H1 (cell line): ENCODE measurements at regions not wholly inside any gene's neighbourhood (a gene's known extent, or its start where the extent isn't known, plus 50 kb on each side); places are given as distances from the start of the nearest gene placed in this dataset.

Source experiments
- CTCF ChIA-PET: fragments of 300-600 bp; sonication (Branson Sonifier 250); formaldehyde crosslinking; loops from one replicate; lab custom pipeline; 2021; ENCODE audit not compliant: partially characterized antibody; lab: Charles Lee
- POLR2A ChIA-PET: fragments of 300-600 bp; sonication (Branson Sonifier 250); formaldehyde crosslinking; loops from one replicate; lab custom pipeline; 2021; ENCODE audit warnings: inconsistent platforms; ENCODE audit not compliant: partially characterized antibody; lab: Charles Lee
- DNase-seq, 2 experiments: peaks; one replicate each; pipeline versions ENCODE4 v3.0.0 to v3.0.0-alpha.2; 2010 to 2022; ENCODE audit warnings: low spot score in 2 of 2, low read depth in 1 of 2, mixed read lengths in 1 of 2
- FAIRE-seq: peaks from 2 replicates; lab custom pipeline; 2011; peaks lifted over from hg19 to GRCh38; lab: Jason Lieb, UNC
- H2AFZ ChIP-seq: 2 replicates; pipeline ENCODE4 v1.8.1; 2012; ENCODE audit warnings: low read length, inconsistent platforms
- H2AK5ac ChIP-seq: 2 replicates; pipeline ENCODE4 v1.6.1; 2013; ENCODE audit warnings: low read depth, low read length
- H2BK120ac ChIP-seq: replicated peaks from 2 replicates; pipeline ENCODE3; 2013; ENCODE audit warnings: low read depth, low read length, inconsistent platforms
- H2BK12ac ChIP-seq: 2 replicates; pipeline ENCODE4 v1.6.1; 2013; ENCODE audit warnings: low read depth, low read length
- H2BK15ac ChIP-seq: 2 replicates; pipeline ENCODE4 v1.6.1; 2013; ENCODE audit warnings: low read length
- H2BK20ac ChIP-seq: 2 replicates; pipeline ENCODE4 v1.6.1; 2013; ENCODE audit warnings: low read length
- H2BK5ac ChIP-seq: 2 replicates; pipeline ENCODE4 v1.6.1; 2013; ENCODE audit warnings: low read depth, low read length
- H3K14ac ChIP-seq: 2 replicates; pipeline ENCODE4 v1.6.1; 2013; ENCODE audit warnings: inconsistent platforms; ENCODE audit not compliant: insufficient read length
- H3K18ac ChIP-seq: 2 replicates; pipeline ENCODE4 v1.6.1; 2013; ENCODE audit warnings: low read length; ENCODE audit errors: extremely low read depth
- H3K23ac ChIP-seq: 2 replicates; pipeline ENCODE4 v1.6.1; 2013; ENCODE audit warnings: inconsistent platforms; ENCODE audit not compliant: insufficient read length
- H3K23me2 ChIP-seq: 2 replicates; pipeline ENCODE4 v1.6.1; 2013; ENCODE audit warnings: low read depth, low read length
- H3K27ac ChIP-seq: 2 replicates; pipeline ENCODE4 v1.6.1; 2011; ENCODE audit warnings: low read depth, low read length, inconsistent platforms
- H3K27me3 ChIP-seq, 4 experiments: replicated peaks in 1 of 4; 1 replicate in 1 of 4; 2 replicates in 3 of 4; pipeline versions ENCODE4 v1.6.1 to v1.8.1; 2011 to 2013; ENCODE audit warnings: low read length in 3 of 4, mild to moderate bottlenecking in 3 of 4, inconsistent platforms in 2 of 4, mixed read lengths in 2 of 4, moderate library complexity in 1 of 4; ENCODE audit not compliant: control insufficient read depth in 3 of 4, insufficient read depth in 3 of 4; ENCODE audit errors: extremely low read depth in 1 of 4
- H3K36me3 ChIP-seq, 4 experiments: 2 replicates each; pipeline versions ENCODE4 v1.6.1 to v1.8.1; 2011 to 2013; ENCODE audit warnings: mild to moderate bottlenecking in 4 of 4, low read length in 3 of 4, moderate library complexity in 2 of 4, control low read depth in 1 of 4, inconsistent platforms in 1 of 4; ENCODE audit not compliant: insufficient read depth in 4 of 4, control insufficient read depth in 2 of 4
- H3K4ac ChIP-seq: replicated peaks from 2 replicates; pipeline ENCODE3; 2013; ENCODE audit warnings: low read length, low read depth, mixed read lengths, inconsistent platforms; ENCODE audit not compliant: insufficient read length
- H3K4me1 ChIP-seq, 4 experiments: replicated peaks in 1 of 4; 1 replicate in 1 of 4; 2 replicates in 3 of 4; pipeline versions ENCODE4 v1.6.1 to v1.8.1; 2011 to 2013; ENCODE audit warnings: low read length in 3 of 4, inconsistent platforms in 2 of 4, mixed read lengths in 1 of 4; ENCODE audit not compliant: insufficient read depth in 4 of 4, control insufficient read depth in 3 of 4
- H3K4me2 ChIP-seq, 2 experiments: 2 replicates each; pipeline versions ENCODE4 v1.6.1 to v1.8.1; 2011 to 2013; ENCODE audit warnings: low read depth in 2 of 2, low read length in 2 of 2, control low read depth in 1 of 2, inconsistent platforms in 1 of 2, mild to moderate bottlenecking in 1 of 2; ENCODE audit not compliant: insufficient read depth in 1 of 2
- H3K4me3 ChIP-seq, 4 experiments: fragments of 200-600, 300-600 bp in 1 of 4; sonication (generic), shearing (Covaris generic), sonication (Bioruptor Twin) in 1 of 4; 2 replicates each; pipeline versions ENCODE4 v1.5.1 to v1.8.1; 2011 to 2016; ENCODE audit warnings: low read length in 4 of 4, low read depth in 3 of 4, control low read depth in 2 of 4, inconsistent platforms in 2 of 4, mild to moderate bottlenecking in 2 of 4, mixed read lengths in 1 of 4, moderate library complexity in 1 of 4; ENCODE audit not compliant: insufficient read depth in 2 of 4; ENCODE audit errors: extremely low read depth in 1 of 4
- H3K56ac ChIP-seq: replicated peaks from 2 replicates; pipeline ENCODE3; 2013; ENCODE audit warnings: low read depth, mild to moderate bottlenecking, mixed read lengths, low read length, inconsistent platforms; ENCODE audit not compliant: insufficient read length
- H3K79me1 ChIP-seq: 2 replicates; pipeline ENCODE4 v1.6.1; 2013; ENCODE audit warnings: low read depth, low read length, control low read depth
- H3K79me2 ChIP-seq, 2 experiments: 2 replicates each; pipeline versions ENCODE4 v1.6.1 to v1.8.1; 2012 to 2013; ENCODE audit warnings: low read length in 2 of 2, mild to moderate bottlenecking in 2 of 2, inconsistent platforms in 1 of 2; ENCODE audit not compliant: insufficient read depth in 2 of 2, control insufficient read depth in 1 of 2
- H3K9ac ChIP-seq, 4 experiments: replicated peaks in 1 of 4; 1 replicate in 1 of 4; 2 replicates in 3 of 4; pipeline versions ENCODE4 v1.6.1 to v1.8.1; 2011 to 2013; ENCODE audit warnings: low read depth in 3 of 4, low read length in 3 of 4, control low read depth in 2 of 4, mild to moderate bottlenecking in 2 of 4, moderate library complexity in 2 of 4, inconsistent platforms in 1 of 4; ENCODE audit errors: extremely low read depth in 1 of 4
- H3K9me3 ChIP-seq, 2 experiments: 2 replicates each; pipeline versions ENCODE4 v1.6.1 to v1.8.1; 2012 to 2013; ENCODE audit warnings: mild to moderate bottlenecking in 2 of 2, moderate library complexity in 2 of 2, control low read depth in 1 of 2, inconsistent platforms in 1 of 2, low read depth in 1 of 2, low read length in 1 of 2, mixed read lengths in 1 of 2; ENCODE audit not compliant: insufficient read depth in 2 of 2
- H4K20me1 ChIP-seq, 2 experiments: replicated peaks in 1 of 2; 2 replicates each; pipeline versions ENCODE3 to v1.8.1; 2011 to 2013; ENCODE audit warnings: inconsistent platforms in 2 of 2, low read length in 2 of 2, mild to moderate bottlenecking in 1 of 2; ENCODE audit not compliant: insufficient read depth in 2 of 2, control insufficient read depth in 1 of 2
- H4K5ac ChIP-seq: 2 replicates; pipeline ENCODE4 v1.6.1; 2013; ENCODE audit warnings: low read length, low read depth, mixed read lengths, inconsistent platforms; ENCODE audit not compliant: insufficient read length
- H4K8ac ChIP-seq: 2 replicates; pipeline ENCODE4 v1.8.0; 2013; ENCODE audit warnings: mild to moderate bottlenecking, moderate library complexity, low read length, inconsistent platforms; ENCODE audit not compliant: insufficient read depth; ENCODE audit errors: extremely low read depth
- H4K91ac ChIP-seq: replicated peaks from 2 replicates; pipeline ENCODE3; 2013; ENCODE audit warnings: low read length, mixed read lengths, inconsistent platforms; ENCODE audit not compliant: insufficient read length
- JUN ChIP-seq: IDR thresholded peaks from 2 replicates; pipeline ENCODE4 v1.6.1; 2011; ENCODE audit warnings: low read depth, mild to moderate bottlenecking, improper control_type of control experiment, low read length
- KDM4A ChIP-seq: IDR thresholded peaks from one replicate; pipeline ENCODE4 v1.7.1; 2012; ENCODE audit warnings: low read depth, mild to moderate bottlenecking, moderate library complexity, low read length, inconsistent platforms; ENCODE audit not compliant: severe bottlenecking
- PHF8 ChIP-seq: fragments of 200-600 bp; sonication (generic); conservative IDR thresholded peaks from 2 replicates; pipeline ENCODE4 v1.7.1; 2012; ENCODE audit warnings: low read depth, mild to moderate bottlenecking, inconsistent platforms, low read length, moderate library complexity
- POLR2A ChIP-seq, 2 experiments: IDR thresholded peaks; 1 replicate in 1 of 2; 2 replicates in 1 of 2; pipeline ENCODE4 v1.6.1; 2011; ENCODE audit warnings: low read depth in 2 of 2, low read length in 2 of 2, mild to moderate bottlenecking in 2 of 2; ENCODE audit errors: control extremely low read depth in 1 of 2
- POU5F1 ChIP-seq: IDR thresholded peaks from 2 replicates; pipeline ENCODE4 v1.6.1; 2011; ENCODE audit warnings: low read depth, mild to moderate bottlenecking, low read length, moderate library complexity
- RAD21 ChIP-seq, 2 experiments: IDR thresholded peaks in 1 of 2; conservative IDR thresholded peaks in 1 of 2; 2 replicates each; pipeline ENCODE4 v1.6.1; 2011; ENCODE audit warnings: low read depth in 2 of 2, low read length in 2 of 2, improper control_type of control experiment in 1 of 2, inconsistent platforms in 1 of 2, mild to moderate bottlenecking in 1 of 2, moderate library complexity in 1 of 2
- RBBP5 ChIP-seq: IDR thresholded peaks from 2 replicates; pipeline ENCODE4 v1.7.1; 2012; ENCODE audit warnings: low read depth, mild to moderate bottlenecking, inconsistent platforms, low read length, moderate library complexity, borderline replicate concordance
- RFX5 ChIP-seq: IDR thresholded peaks from 2 replicates; pipeline ENCODE4 v1.6.1; 2011; ENCODE audit warnings: low read depth, low read length, improper control_type of control experiment, borderline replicate concordance
- RNF2 ChIP-seq: fragments of 200-900, 300-1000 bp; sonication (generic); IDR thresholded peaks from 2 replicates; pipeline ENCODE4 v1.7.1; 2016; ENCODE audit warnings: borderline replicate concordance, low read depth, mild to moderate bottlenecking, antibody characterized with exemption, low read length; ENCODE audit not compliant: poor library complexity, severe bottlenecking; ENCODE audit errors: missing control alignments
- SP2 ChIP-seq: IDR thresholded peaks from 2 replicates; pipeline ENCODE4 v1.6.1; 2012; ENCODE audit warnings: mild to moderate bottlenecking, low read length, inconsistent platforms
- SRF ChIP-seq: IDR thresholded peaks from 2 replicates; pipeline ENCODE4 v1.6.1; 2011; ENCODE audit warnings: mild to moderate bottlenecking, low read depth, low read length, moderate library complexity
- SUZ12 ChIP-seq: fragments of 200-600 bp; sonication (generic); IDR thresholded peaks from 2 replicates; pipeline ENCODE4 v1.6.1; 2012; ENCODE audit warnings: mild to moderate bottlenecking, inconsistent platforms, low read length, moderate library complexity, mixed read lengths
- TAF1 ChIP-seq: IDR thresholded peaks from 2 replicates; pipeline ENCODE4 v1.6.1; 2011; ENCODE audit warnings: mild to moderate bottlenecking, low read depth, low read length
- TAF7 ChIP-seq: optimal IDR thresholded peaks from 2 replicates; pipeline ENCODE3; 2011; ENCODE audit warnings: low read depth, mild to moderate bottlenecking, inconsistent platforms, low read length, moderate library complexity, borderline replicate concordance
- WGBS, 2 experiments: shearing (Covaris generic) in 1 of 2; methylation state at CpG; one replicate each; pipeline versions ENCODE4 v1.1.6 to v1.1.7; 2013 to 2015; ENCODE audit warnings: low lambda C conversion rate in 2 of 2, mixed read lengths in 2 of 2, inconsistent platforms in 1 of 2, low coverage in 1 of 2, missing lambda C conversion rate in 1 of 2; ENCODE audit not compliant: insufficient replicate concordance in 2 of 2, insufficient coverage in 1 of 2, insufficient read length in 1 of 2; ENCODE audit errors: extremely low coverage in 1 of 2, missing lambda C conversion rate in 1 of 2; 5-methylcytosine and 5-hydroxymethylcytosine counted together

DNA sequence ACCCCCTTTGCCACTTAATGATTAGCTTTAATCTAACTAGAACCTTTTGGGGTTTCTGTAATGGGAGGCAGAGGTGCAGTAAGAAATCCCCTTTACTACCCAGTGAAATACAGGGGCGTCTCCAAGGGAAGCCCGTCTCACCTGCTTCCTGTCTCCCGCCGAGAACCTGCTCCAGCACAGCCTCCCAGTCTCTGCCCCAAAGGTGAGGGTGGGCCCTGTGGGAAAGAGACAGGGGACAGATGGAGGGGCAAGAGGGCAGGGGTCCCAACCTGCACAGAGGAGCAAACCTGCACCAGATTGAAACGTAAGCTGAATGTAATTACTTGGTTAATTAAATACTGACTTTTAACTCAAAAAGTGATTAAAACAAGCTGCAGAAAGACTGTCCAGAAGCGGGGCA, 474.2 kb upstream of the SULF2 start:
- DNase-seq (no peak), FAIRE-seq (no peak)
- H3K23ac ChIP-seq, result no peak overlapping the region
- no peak overlapping the region for H3K4ac ChIP-seq
- no peak overlapping the region for H3K4me2 ChIP-seq
- no peaks in the 10 kb centered on the region for H3K36me3 ChIP-seq
- no peaks in the 10 kb centered on the region; a peak in 1 of 7 replicates for H3K4me1 ChIP-seq
- no peak overlapping the region for H2AK5ac ChIP-seq
- no peak overlapping the region for H2AFZ ChIP-seq
- WGBS, 2 experiments, result 88% methylated on average over 6 of the region's 6 CpGs; no CpG with 5 or more reads in 1 of the 2 experiments
- TF ChIP-seq POLR2A (IDR thresholded peaks at IDR 0.05; ENCODE audit: control extremely low read depth in 1 of 2, low read depth in 2 of 2, low read length in 2 of 2) (no peak), TAF7 (no peak), TAF1 (no peak), POU5F1 (no peak), RAD21 (IDR thresholded peaks at IDR 0.05 in 1 of 2, conservative IDR thresholded peaks at IDR 0.05 in 1 of 2; ENCODE audit: low read depth in 2 of 2, low read length in 2 of 2) (no peak), SRF (no peak), SP2 (no peak), RFX5 (no peak), SUZ12 (no peak), RBBP5 (no peak), PHF8 (no peak), JUN (no peak), KDM4A (no peak), RNF2 (no peak)
- H3K14ac ChIP-seq, result no peak overlapping the region
- no peak overlapping the region for H3K4me3 ChIP-seq
- H3K79me2 ChIP-seq, result no peaks in the 10 kb centered on the region
- H4K8ac ChIP-seq, result no peak overlapping the region
- H4K91ac ChIP-seq, result no peak overlapping the region
- no peaks in the 10 kb centered on the region for H3K23me2 ChIP-seq
- no peaks in the 10 kb centered on the region; a peak in 2 of 7 replicates for H3K27me3 ChIP-seq
- H3K9ac ChIP-seq, result no peak overlapping the region
- no peak overlapping the region for H2BK5ac ChIP-seq
- no peak overlapping the region for H3K27ac ChIP-seq
- H2BK20ac ChIP-seq, result no peak overlapping the region
- H3K79me1 ChIP-seq, result no peaks in the 10 kb centered on the region
- H3K56ac ChIP-seq, result no peak overlapping the region
- ChIA-PET POLR2A (interaction anchor here (1.0 kb wide), 1 partner anchor 10 kb away, joined by 4 read pairs; no protein-coding TSS in a partner anchor), CTCF (interaction anchor here (3.0 kb wide), 1 partner anchor 10 kb away, joined by 8 read pairs; no protein-coding TSS in a partner anchor)
- H2BK15ac ChIP-seq, result no peak overlapping the region
- H4K20me1 ChIP-seq, result no peaks in the 10 kb centered on the region
- no peak overlapping the region for H2BK120ac ChIP-seq
- no peak overlapping the region for H2BK12ac ChIP-seq
- no peak overlapping the region for H4K5ac ChIP-seq
- H3K9me3 ChIP-seq, result peaks cover 0 to 6% of the 10 kb centered on the region in 2 experiments; a peak in 2 of 4 replicates
- no peak overlapping the region for H3K18ac ChIP-seq
